ENCODE measurements at regions not wholly inside any gene's neighbourhood (a gene's known extent, or its start where the extent isn't known, plus 50 kb on each side); places are given as distances from the start of the nearest gene placed in this dataset.
"Not testable (repeated sequence)": the region's sequence is repeated elsewhere in the genome, so short reads cannot be mapped to it uniquely, and the experiment has no call there.

DNA sequence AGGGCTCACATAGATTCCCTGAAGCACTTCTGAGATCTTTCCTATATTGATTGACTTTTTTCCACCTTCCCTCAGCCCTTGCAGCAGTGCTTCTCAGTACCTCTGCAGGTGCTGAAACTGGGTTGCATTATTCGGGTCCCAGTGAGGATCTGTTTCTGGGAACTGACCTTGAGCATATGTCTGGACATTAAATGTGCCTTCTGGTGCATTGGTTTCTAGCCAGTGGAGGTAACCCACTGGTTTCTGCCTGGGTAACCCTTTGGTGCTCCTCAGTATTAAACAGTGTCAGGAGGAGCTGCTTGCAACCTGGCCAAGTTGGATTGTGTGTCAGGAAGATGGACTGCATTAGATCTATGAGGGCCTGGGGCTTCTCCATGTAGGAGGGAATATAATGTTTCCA lies 213.3 kb upstream of the KCND2 start:
- H3K9me3 ChIP-seq = no peaks in the 10 kb centered on the region
- no peaks in the 10 kb centered on the region for H3K27me3 ChIP-seq
- no peak overlapping the region for H3K4me3 ChIP-seq
- H3K4me1 ChIP-seq = no peaks in the 10 kb centered on the region
- no peak for TF ChIP-seq CTCF (IDR thresholded peaks at IDR 0.05)
- TF ChIP-seq POLR2A (IDR thresholded peaks at IDR 0.05) = no peak
- no peak for TF ChIP-seq POLR2AphosphoS5 (IDR thresholded peaks at IDR 0.05)
- no peaks in the 10 kb centered on the region for H3K36me3 ChIP-seq
- H3K27ac ChIP-seq = no peak overlapping the region
- no peak for DNase-seq (ENCODE audit: low spot score in 2 of 2)
- intact Hi-C loops (cut with DNase I; ENCODE audit: low total_unique reads) = no loop called here

- TF ChIP-seq POLR2AphosphoS5 (IDR thresholded peaks at IDR 0.05) (no peak), POLR2A (IDR thresholded peaks at IDR 0.05) (no peak)
- no peaks in the 10 kb centered on the region for H3K36me3 ChIP-seq
- intact Hi-C loops (cut with DNase I; ENCODE audit: low total_unique reads) = no loop called here
- no peak overlapping the region for H3K4me3 ChIP-seq
- H3K4me1 ChIP-seq = no peaks in the 10 kb centered on the region
- no peak for DNase-seq (ENCODE audit: low spot score in 2 of 2)
- no peaks in the 10 kb centered on the region for H3K27me3 ChIP-seq
- H3K27ac ChIP-seq = no peak overlapping the region
- H3K9me3 ChIP-seq = no peaks in the 10 kb centered on the region
Observed at GRCh38 chr7:120060281-120060680, 212.7 kb upstream of the KCND2 start.

GRCh38 chr7:120060875-120061274 lies 212.1 kb upstream of the KCND2 start:
- no peak overlapping the region for H3K4me3 ChIP-seq
- no peaks in the 10 kb centered on the region for H3K4me1 ChIP-seq
- no peaks in the 10 kb centered on the region for H3K9me3 ChIP-seq
- H3K27me3 ChIP-seq = no peaks in the 10 kb centered on the region
- no peaks in the 10 kb centered on the region for H3K36me3 ChIP-seq
- TF ChIP-seq CTCF (IDR thresholded peaks at IDR 0.05) (no peak), POLR2A (IDR thresholded peaks at IDR 0.05) (no peak), POLR2AphosphoS5 (IDR thresholded peaks at IDR 0.05) (no peak)
- H3K27ac ChIP-seq = no peak overlapping the region
- intact Hi-C loops (cut with DNase I; ENCODE audit: low total_unique reads) = no loop called here
- DNase-seq (ENCODE audit: low spot score in 2 of 2) = no peak

- no peaks in the 10 kb centered on the region for H3K36me3 ChIP-seq
- TF ChIP-seq POLR2A (IDR thresholded peaks at IDR 0.05) = no peak
- no peak for TF ChIP-seq POLR2AphosphoS5 (IDR thresholded peaks at IDR 0.05)
- TF ChIP-seq CTCF (IDR thresholded peaks at IDR 0.05) = no peak
- H3K27me3 ChIP-seq = no peaks in the 10 kb centered on the region
- intact Hi-C loops (cut with DNase I; ENCODE audit: low total_unique reads) = no loop called here
- H3K9me3 ChIP-seq = peaks cover 0 to 12% of the 10 kb centered on the region in 2 donors
- H3K4me1 ChIP-seq = no peaks in the 10 kb centered on the region
- H3K27ac ChIP-seq = peak overlapping the region in 1 of 2 donors; percentile 48
- H3K4me3 ChIP-seq = no peak overlapping the region
- no peak for DNase-seq (ENCODE audit: low spot score in 2 of 2)
Observed at GRCh38 chr7:120064565-120064964, 208.4 kb upstream of the KCND2 start.

DNA sequence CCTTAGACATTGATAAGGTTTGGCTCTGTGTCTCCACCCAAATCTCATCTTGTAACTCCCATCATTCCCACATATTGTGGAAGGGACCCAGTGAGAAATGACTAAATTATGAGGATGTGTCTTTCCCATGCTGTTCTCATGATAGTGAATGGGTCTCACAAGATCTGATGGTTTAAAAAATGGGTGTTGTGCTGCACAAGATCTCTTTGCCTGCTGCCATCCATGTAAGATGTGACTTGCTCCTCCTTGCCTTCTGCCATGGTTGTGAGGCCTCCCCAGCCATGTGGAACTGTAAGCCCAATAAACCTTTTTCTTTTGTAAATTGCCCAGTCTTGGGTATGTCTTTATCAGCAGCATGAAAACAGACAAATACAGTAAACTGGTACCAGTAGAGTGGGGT lies 206.1 kb upstream of the KCND2 start:
- H3K27me3 ChIP-seq; H3K27ac ChIP-seq; H3K36me3 ChIP-seq; DNase-seq (ENCODE audit: low spot score in 2 of 2); H3K4me1 ChIP-seq; intact Hi-C loops (cut with DNase I; ENCODE audit: low total_unique reads); H3K4me3 ChIP-seq: not testable (repeated sequence)
- H3K9me3 ChIP-seq = peaks cover 0 to 12% of the 10 kb centered on the region in 2 donors

DNA sequence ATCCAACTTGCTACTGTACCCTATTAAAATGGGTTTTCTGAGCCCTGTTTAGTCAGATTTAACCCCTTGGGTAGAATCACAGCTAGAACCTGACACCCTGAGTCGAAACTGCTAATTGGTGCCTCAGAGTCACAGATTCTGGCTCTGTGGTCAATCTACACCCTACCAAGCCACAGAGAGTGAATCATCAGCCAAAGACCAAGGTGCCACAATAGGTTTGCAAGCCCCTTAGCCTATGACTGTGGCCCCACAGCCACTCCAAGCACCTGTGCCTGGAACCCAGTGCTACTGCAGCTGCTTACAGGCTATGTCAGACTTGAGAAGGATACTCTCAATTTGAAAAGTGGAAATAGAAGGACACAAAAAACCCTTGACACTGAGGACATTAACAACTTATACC lies 202.8 kb upstream of the KCND2 start:
- Histone ChIP-seq H3K27me3 (no peaks in the 10 kb centered on the region), H3K4me1 (no peaks in the 10 kb centered on the region), H3K4me3 (no peak overlapping the region), H3K27ac (no peak overlapping the region), H3K36me3 (peaks cover 3% of the 10 kb centered on the region), H3K9me3 (peaks cover 0 to 12% of the 10 kb centered on the region in 2 donors)
- no peak for DNase-seq (ENCODE audit: low spot score in 2 of 2)
- intact Hi-C loops (cut with DNase I; ENCODE audit: low total_unique reads) = no loop called here
- no peak for TF ChIP-seq POLR2A (IDR thresholded peaks at IDR 0.05)
- TF ChIP-seq CTCF (IDR thresholded peaks at IDR 0.05) = no peak
- no peak for TF ChIP-seq POLR2AphosphoS5 (IDR thresholded peaks at IDR 0.05)

Data from breast epithelium (tissue), 4 donors.